GM19238 (cell line): ENCODE measurements at regions not wholly inside any gene's neighbourhood (a gene's known extent, or its start where the extent isn't known, plus 50 kb on each side); places are given as distances from the start of the nearest gene placed in this dataset.
"Not testable (repeated sequence)": the region's sequence is repeated elsewhere in the genome, so short reads cannot be mapped to it uniquely, and the experiment has no call there.

ENCODE experiments used
- DNase-seq: peaks from one replicate; pipeline ENCODE4 v3.0.0; 2011; ENCODE audit warnings: low spot score; ENCODE audit not compliant: insufficient read length

DNA sequence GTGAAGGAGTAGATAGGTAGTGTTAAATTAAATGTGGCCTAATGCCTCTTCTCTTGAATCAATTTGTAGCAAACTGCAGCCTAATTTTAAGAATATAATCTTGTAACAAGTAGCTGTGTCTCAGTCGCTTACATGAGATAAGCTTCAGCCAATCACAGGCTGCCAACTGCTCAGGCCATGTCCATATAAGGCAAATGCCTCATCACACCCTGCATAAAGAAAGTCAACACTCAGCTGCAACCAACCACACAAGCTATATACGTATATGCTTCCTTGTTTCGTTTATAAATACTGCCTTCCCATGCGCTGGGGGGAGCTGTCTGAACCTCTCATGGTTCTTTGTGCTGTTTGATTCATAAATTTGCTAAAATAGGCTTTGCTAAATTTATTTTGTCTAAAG lies 476.3 kb downstream of the TRIB2 start:
- DNase-seq, result no peak

DNA sequence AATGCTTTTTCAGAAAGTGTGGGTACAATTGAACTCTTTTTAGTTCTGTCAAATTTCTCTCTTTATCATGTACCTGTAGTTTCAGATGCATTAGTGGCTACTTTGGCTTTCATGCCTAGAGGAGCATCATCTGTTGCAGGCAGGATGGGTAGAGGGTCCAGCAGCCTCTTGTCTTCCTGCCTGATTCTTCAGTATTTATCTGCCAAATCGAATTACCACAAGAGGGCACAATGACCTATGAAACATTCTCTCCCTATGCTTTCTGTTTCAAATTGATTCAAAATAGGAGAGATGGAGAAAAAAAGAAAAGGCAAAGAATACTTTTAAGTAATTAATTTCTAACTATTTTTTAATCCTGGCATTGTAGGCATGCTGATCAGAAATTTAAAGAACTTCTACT lies 477.2 kb downstream of the TRIB2 start:
- DNase-seq, result no peak

DNA sequence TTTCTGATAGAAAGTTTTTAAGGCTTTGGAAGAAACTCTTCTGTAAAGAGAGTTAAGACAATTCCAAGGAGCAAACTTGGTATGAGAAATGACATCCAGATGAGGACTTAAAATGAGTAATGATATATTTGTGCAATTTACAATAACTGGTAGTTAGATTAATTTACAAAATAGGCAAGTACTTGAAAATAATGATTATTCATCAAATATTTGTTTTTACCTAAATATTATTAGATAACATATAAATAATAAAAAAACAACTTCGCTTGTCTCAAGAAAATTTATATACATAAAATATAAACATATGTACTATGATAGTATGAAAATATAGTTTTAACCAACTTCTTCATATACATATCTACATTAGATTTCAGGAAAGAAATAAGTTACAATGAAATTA lies 478.5 kb downstream of the TRIB2 start:
- no peak for DNase-seq

DNA sequence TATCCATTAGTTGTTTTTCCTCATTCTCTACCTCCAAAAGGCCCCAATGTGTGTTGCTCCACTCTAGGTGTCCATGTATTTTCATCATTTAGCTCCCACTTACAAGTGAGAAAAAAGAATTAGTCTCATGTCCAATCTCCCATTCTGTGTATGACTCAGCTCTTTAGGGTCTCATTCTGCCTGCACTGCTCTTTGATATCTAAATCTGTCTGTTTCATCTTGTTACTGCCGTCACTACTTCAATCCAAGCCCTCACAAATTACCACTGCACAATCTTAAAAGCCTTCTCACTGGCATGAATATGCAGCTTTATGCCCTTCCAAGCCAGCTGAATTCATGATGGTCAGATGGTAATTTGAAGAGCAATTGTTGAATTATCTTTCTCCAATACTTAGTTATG lies 480.5 kb downstream of the TRIB2 start:
- no peak for DNase-seq

DNA sequence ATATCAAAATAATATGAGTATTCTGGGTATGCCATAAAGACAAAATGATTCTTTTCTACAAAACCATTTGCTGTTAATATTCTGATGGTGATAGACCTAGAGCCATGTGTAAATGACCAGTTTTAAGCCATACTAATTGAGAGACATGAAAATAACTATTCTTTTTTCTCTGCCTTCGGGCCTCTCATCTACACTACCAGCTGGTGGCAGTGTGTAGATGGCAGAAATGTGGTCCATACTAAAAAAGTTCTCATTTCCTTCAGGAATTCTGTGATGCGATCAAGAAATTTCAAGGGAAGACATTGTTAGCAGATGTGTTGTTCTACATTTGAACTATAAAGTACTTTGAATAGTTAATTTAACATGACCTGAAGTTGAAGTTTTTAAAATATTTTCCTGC lies 485.2 kb downstream of the TRIB2 start:
- DNase-seq, result no peak

DNA sequence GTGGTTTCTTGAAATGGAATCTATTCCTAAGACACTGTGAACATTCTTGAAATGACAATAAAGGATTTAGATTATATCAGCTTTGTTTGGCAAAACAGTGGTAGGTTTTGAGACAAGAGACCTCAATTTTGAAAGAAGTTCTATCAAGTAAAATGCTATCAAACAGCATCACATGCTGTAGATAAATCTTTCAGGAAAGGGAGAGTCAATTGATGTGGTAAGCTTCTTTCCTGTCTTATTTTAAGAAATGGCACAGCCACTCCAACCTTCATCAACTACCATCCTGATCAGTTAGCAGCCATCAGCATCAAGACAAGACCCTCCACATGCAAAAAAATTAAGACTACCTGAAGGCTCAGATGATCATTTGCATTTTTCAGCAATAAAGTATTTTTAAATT lies 495.4 kb downstream of the TRIB2 start:
- no peak for DNase-seq

DNA sequence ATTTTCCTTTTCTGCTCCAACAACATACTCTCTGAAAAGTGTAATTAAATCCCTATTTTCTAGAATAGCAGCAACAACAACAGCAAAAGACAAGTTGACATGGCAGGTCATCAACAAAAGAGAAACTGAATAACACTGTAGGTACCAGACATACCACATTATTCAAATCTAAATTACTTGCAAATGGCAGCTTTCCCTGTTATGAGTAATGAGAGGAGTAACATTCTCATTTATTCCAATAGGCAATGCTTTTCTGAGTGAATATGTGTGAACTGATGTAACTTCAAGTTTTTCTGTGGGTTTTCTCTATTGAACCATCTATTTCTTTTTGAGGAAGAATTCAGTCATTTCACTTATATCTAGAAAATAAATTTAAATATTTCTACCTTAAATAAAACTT lies 501.5 kb downstream of the TRIB2 start:
- no peak for DNase-seq

DNA sequence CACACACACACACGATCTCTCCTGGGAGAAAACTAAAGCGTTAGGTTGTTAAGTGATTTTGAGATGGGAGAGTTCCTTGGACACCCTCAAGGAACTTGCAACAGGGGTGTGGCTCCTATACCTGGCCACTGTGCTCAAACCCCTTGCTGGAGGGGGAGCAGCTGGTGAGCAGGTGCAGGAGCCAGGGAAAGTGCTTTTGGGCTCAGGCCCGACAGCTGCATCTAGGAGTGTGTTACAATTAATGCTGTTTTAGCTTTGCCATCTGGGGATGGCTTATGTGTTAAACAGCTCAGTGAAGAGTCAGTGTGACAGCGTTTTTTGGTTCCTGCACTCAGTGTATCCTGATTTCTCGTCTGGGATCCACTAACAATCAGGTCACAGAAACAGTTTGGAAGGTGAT lies 510.8 kb downstream of the TRIB2 start:
- no peak for DNase-seq

DNA sequence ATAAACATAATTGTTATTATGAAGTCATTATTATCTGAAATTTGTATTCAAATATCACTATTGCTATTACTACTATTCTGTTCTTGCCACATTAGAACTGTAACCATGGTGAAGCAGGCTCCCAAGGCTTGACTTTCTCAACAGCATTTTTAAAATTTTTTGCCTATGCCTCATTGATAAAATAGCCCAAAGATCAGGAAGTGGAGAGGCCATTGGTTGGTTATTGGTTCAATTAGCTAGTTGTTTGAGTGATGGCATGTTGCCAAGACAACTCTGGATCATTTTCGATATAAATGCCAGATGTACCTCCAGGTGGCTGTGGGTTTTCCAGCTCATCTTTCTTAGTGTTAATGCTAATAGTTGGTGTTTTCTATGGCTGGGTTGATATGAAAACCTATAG lies 513.5 kb downstream of the TRIB2 start:
- no peak for DNase-seq

DNA sequence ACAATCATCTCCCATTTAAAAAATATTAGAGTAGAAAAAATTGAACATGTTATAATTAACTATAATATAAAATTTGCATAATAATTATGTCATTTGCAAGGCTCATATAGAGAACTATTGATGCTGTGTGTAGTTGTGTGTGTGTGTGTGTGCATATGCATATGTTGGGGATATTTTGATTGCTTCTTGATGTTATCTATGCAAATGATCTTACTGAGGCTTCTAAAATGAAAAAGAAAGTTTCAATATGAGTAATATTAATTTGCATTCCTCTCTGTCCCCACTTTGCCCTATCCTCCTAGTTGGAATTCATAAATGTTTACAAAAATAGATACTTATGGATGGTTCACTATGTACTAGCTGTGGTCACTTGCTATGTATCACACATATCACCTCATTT lies 523.3 kb downstream of the TRIB2 start:
- DNase-seq, result no peak

DNA sequence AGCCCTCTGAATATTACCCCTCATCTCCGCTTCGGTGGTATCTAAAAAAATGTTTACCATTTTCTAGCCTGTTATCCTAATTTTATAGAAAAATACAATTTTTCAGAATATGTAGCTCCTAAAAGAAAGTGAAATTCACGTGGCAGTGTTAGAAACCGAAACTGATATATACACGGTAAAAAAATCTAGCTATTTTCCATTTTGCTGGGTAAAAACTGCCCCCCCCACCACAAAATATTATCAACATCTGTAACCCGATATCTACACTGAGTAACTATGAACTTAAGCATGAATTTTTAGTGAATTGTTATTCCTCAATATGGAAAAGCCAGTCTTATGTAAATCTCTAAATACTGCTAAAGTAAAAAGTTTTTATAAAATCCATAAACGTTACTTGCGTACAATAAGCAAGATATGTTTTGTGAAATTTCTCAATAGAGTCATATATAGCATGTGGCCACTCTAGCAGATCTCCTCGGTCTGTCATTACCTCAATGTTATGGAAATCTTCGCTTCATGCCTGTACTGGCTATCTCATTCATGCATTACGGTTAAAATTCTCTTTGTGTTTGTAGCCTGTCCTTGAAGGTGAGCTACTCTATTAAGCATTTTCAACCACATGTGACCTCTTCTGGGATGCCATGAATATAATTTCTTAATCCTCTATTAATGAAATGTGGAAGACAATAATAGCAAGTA lies 524.2 kb downstream of the TRIB2 start:
- DNase-seq, result no peak

DNA sequence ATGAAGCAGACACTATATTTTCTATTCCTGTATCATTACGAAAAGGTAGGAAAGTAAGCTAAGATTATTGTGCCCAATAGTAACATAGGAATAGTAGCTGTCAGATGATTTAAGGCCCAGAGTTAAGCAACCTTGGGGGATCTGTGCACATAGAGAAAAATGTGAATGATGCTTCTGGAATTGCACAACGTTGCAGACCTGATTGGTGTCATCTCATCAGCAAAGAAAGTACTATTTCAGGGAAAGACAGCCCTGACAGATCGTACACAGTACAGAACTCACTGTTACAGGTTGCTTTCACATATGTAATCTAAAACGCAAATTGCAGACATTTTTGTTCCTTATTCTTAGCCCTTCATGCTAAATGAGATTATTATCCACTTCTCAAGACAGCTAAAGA lies 535.9 kb downstream of the TRIB2 start:
- DNase-seq, result no peak

DNA sequence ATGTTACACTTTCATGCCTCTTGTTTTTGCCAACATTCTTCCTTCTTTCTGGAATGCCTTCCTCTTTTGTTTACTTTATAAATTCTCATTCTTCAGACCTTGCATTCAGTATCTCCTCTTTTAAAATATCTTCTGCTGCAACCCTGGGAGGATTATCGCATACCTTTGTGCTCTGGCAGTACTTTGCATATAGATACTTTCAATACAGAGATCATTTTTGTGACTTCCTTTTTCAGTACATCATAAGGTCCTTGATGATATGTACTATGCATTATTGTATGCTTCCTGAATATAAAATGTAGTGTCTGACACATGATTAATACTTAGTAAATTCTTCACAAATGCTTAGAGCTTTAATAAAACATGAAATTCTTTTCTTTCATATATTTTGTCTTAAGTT lies 538.7 kb downstream of the TRIB2 start:
- no peak for DNase-seq

DNA sequence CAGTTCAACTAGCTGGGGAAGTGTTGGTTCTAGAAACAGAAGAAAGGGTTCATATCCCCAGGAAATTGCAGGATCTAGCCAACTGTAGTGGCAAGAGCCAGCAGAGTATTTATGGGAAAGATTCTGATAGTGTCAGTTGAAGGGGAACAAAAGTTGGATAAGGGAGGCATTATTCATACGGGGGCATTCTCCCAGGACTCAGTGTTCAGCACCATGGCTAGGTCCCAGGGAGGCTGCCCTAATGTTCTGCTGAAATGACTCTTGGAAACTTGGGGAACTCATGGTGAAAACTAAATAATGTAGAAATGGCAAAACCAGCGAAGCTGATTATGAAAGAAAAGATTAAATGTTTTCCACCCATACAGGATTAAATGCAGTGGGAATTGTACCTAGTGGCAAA lies 543.7 kb downstream of the TRIB2 start:
- no peak for DNase-seq

DNA sequence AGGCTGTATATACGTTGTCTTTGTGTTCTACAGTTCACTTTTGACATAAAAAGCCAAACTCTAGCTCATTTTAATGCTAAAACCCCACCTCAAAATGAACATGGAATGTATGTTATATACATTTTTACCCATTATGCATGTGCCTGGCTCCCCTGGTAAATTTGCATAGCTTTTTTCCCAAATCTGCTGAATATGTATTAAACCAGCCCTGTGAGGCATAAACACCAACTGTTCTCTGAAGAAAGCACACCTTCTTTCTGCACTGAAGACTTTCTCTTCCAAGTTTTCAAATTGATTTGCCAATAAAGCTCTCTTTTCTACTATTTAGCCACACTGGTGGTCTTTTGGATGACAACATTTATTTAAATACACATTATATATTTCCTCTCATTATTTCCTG lies 549.4 kb downstream of the TRIB2 start:
- DNase-seq, result no peak

DNA sequence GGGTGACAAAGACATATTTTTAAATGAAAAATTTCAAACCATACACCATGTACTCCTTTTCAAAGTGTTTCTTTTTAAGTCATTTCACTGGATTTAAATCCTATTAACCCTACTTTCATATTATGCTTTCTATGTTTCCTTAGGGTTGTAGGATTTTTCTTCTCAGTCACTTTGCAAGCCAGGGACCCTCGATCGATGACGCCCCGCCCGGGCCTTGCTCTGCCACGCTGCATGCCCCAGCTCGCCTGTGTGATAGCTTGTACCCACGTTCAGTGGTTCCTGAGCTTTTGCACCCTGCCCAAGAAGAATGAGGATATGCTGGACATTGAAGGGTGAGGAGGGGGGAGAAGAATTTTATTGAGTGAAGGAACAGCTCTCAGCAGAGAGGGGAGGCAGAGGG lies 568.0 kb downstream of the TRIB2 start:
- DNase-seq, result no peak

DNA sequence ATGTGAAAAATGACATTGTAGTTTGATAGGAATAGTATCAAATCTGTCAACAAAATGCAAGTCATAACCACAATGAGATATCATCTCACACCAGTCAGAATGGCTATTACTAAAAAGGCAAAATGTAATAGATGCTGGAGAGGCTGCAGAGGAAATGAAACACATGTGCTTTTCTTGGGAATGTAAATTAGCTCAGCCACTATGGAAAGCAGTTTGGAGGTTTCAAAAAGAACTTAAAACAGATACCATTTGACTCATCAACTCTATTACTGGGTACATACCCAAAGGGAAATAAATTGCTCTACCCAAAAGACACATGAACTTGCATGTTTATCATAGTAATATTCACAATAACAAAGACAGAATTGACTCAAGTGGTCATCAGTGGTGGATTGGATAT lies 572.6 kb downstream of the TRIB2 start:
- no peak for DNase-seq

DNA sequence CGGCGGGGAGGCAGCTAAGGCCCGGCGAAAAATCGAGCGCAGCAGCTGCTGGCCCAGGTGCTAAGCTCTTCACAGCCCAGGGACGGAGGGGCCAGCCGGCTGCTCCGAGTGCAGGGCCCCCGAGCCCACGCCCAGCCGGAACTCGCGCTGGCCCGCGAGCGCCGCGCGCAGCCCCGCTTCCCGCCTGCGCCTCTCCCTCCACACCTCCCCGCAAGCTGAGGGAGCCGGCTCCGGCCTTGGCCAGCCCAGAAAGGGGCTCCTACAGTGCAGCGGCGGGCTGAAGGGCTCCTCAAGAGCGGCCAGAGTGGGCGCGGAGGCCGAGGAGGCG lies 591.7 kb downstream of the TRIB2 start:
- not testable (repeated sequence) for DNase-seq

DNA sequence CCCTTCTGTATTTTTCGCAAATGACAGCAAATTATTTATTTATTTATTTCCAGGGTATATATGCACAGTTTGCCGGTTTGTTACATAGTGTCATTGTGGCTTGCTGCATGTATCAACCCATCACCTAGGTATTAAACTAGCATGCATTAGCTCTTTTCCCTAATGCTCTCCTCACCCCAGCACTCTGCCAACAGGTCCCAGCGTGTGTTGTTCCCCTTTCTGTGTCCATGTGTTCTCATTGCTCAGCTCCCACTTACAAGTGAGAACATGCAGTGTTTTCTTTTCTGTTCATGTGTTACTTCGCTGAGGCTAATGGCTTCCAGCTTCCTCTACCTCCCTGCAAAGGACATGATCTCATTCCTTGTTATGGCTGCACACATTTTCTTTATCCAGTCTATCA lies 592.3 kb downstream of the TRIB2 start:
- DNase-seq, result no peak

DNA sequence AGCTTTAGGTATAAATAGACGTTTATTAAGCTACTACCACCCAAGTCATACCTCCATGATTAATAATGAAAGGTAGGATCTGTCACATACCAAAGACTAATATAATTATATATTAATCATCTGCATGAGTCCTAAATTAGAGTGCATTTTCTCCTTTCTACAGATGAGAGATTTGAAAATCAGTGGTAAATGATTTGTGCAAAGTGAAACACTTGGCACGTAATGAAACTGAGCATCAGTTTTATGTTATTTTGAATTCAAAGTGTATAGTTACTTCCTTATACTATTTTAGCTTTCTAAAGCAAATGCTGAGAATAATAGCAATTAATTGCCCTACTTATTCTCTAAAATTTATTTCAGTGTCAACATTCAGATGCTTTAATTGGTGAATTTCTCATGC lies 615.3 kb downstream of the TRIB2 start:
- DNase-seq, result no peak

DNA sequence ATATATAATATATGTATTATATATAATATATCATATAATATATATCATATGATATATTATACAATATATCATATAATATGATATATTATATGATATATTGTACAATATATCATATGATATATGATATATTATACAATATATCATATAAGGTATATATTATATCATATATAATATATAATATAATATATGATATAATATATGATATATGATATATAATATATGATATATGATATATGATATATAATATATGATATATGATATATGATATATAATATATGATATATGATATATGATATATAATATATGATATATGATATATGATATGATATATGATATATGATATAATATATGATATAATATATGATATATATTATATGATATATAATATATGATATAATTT lies 617.3 kb downstream of the TRIB2 start:
- DNase-seq, result not testable (repeated sequence)

DNA sequence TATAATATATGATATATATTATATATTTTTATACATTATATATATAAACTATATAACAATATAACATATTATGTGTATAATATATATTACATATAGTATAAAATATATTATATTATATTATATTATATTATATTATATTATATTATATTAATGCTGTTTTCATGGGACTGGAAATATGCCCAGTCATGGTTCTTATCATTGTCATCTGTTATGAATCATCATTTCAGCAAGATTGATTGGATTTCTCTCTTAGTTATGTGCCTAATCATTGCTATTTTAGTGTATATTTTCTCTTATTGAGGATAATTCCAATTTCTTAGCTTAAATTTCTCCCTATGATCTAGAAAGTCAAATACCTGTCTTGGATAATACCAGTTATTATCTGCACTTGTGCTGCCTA lies 617.8 kb downstream of the TRIB2 start:
- no peak for DNase-seq

DNA sequence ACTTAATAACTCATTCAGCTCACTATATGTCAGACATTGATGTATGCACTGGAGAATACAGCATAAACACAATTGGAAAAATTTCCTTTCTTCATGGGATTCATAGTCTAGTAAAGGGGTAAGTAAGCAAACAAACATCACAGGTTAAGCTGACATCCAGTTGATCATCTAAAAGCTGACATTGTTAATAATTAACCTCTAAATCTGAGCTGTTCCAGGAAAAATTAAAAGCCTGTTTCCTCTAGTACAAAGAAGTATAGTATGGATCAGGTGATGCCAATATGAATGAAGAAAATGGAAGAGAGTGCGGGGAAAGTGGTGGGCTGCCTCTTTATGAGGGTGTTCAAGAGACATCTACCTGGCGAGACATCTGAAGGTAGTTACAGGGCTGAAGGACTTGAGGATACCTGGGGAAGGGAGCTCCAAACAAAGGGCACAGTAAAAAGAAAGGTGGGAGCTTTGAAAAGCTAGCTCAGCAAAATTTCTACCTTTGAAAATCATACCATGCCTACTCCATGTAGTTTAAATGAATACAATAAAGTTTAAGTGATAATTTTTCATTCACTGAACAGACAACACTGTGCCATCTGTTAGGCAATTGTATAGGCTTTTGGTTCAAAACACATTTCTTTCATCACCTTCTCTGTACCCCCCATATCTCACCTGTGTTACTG lies 619.3 kb downstream of the TRIB2 start:
- DNase-seq, result no peak

DNA sequence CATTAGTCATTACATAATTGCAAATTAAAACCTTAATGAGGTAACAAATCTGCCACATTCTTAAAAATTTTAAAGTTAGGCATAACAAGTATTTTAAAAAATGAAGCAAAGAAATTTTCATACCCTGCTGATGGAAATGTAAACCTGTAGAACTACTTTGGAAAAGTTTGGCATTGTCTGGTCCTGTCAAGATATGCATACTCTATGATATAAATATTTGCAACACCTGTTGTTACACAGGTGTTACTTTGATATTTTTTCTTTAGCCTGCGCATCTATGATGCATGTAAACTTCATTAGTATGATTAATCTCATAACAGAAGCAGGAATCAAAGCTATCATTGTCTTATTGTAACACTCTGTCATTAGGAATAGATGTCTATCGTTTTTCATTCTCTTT lies 634.3 kb downstream of the TRIB2 start:
- no peak for DNase-seq
